Sigmoid colon (tissue), 4 donors: ENCODE measurements at regions not wholly inside any gene's neighbourhood (a gene's known extent, or its start where the extent isn't known, plus 50 kb on each side); places are given as distances from the start of the nearest gene placed in this dataset.

Experiments
- POLR2A ChIP-seq, 2 donors: fragments of 450-650 bp; IDR thresholded peaks; one replicate each; pipeline ENCODE4 v1.6.1; 2016; ENCODE audit warnings: antibody characterized with exemption in 2 of 2, mild to moderate bottlenecking in 2 of 2, moderate library complexity in 2 of 2
- POLR2AphosphoS5 ChIP-seq, 4 donors: sonication (generic); formaldehyde crosslinking; IDR thresholded peaks; one replicate each; pipeline ENCODE4 v1.6.1; 2017; ENCODE audit warnings: antibody characterized with exemption in 4 of 4
- TF ChIP-seq, protein P1 (sequence below), 4 experiments: fragments of 450-650 bp in 3 of 4; fragments of 200-600 bp in 1 of 4; IDR thresholded peaks; one replicate each; pipeline ENCODE4 v1.5.1; 2016 to 2019; ENCODE audit warnings: antibody characterized with exemption in 4 of 4, mild to moderate bottlenecking in 3 of 4, moderate library complexity in 2 of 4

DNA sequence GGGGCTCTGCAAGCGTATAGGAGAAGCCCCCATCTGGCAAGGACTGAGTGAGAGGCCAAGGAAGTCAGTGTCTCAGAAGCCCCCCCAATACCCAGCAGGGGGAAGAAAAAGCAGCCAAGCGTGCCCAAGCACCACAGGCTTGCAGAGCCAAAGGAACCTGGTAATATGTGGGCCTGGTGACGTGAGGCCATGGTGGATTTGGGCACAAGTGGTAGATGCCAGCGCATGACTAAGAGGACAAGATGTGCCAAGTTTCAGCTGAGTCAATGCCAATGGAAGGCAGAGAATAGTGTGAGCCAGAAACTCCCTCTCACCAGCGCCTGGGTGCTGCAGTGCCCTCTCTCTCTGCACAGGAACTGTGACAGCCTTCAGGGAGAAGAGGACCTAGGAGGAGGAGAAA is 110.0 kb downstream of the QRSL1 start:
- TF ChIP-seq POLR2AphosphoS5 (IDR thresholded peaks at IDR 0.05) (peak in 1 of 4 donors; percentile 8), POLR2A (IDR thresholded peaks at IDR 0.05) (no peak)
- TF ChIP-seq, protein P1, sequence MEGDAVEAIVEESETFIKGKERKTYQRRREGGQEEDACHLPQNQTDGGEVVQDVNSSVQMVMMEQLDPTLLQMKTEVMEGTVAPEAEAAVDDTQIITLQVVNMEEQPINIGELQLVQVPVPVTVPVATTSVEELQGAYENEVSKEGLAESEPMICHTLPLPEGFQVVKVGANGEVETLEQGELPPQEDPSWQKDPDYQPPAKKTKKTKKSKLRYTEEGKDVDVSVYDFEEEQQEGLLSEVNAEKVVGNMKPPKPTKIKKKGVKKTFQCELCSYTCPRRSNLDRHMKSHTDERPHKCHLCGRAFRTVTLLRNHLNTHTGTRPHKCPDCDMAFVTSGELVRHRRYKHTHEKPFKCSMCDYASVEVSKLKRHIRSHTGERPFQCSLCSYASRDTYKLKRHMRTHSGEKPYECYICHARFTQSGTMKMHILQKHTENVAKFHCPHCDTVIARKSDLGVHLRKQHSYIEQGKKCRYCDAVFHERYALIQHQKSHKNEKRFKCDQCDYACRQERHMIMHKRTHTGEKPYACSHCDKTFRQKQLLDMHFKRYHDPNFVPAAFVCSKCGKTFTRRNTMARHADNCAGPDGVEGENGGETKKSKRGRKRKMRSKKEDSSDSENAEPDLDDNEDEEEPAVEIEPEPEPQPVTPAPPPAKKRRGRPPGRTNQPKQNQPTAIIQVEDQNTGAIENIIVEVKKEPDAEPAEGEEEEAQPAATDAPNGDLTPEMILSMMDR (IDR thresholded peaks at IDR 0.05): no peak
